ENCODE measurements at regions not wholly inside any gene's neighbourhood (a gene's known extent, or its start where the extent isn't known, plus 50 kb on each side); places are given as distances from the start of the nearest gene placed in this dataset.

- no peak overlapping the region for H3K27ac ChIP-seq (ENCODE audit: low read depth, low read length, poor library complexity, severe bottlenecking)
- no peaks in the 10 kb centered on the region for H3K9me3 ChIP-seq (ENCODE audit: low read length)
- no peak overlapping the region for H3K4me2 ChIP-seq (ENCODE audit: low read length)
- no peaks in the 10 kb centered on the region for H3K27me3 ChIP-seq (ENCODE audit: insufficient read depth, low read length)
- no peak overlapping the region for H3K9ac ChIP-seq (ENCODE audit: low read length)
- H3K79me2 ChIP-seq (ENCODE audit: insufficient read depth, low read length), result no peaks in the 10 kb centered on the region
- H3K36me3 ChIP-seq (ENCODE audit: insufficient read depth, low read length), result no peaks in the 10 kb centered on the region
- TF ChIP-seq CTCF (IDR thresholded peaks at IDR 0.05; ENCODE audit: low read length), result no peak
- TF ChIP-seq EZH2 (IDR thresholded peaks at IDR 0.05; ENCODE audit: borderline replicate concordance, low read length), result no peak
- no peaks in the 10 kb centered on the region for H4K20me1 ChIP-seq (ENCODE audit: insufficient read depth, low read length)
- no peak overlapping the region for H3K4me3 ChIP-seq (ENCODE audit: low read depth, low read length, poor library complexity, severe bottlenecking)
- H3F3A ChIP-seq (ENCODE audit: insufficient read depth, low read length), result no peaks in the 10 kb centered on the region
- no peaks in the 10 kb centered on the region for H3K4me1 ChIP-seq (ENCODE audit: insufficient read depth, low read length, severe bottlenecking)
- no peak overlapping the region for H2AFZ ChIP-seq (ENCODE audit: low read length)
- no peaks in the 10 kb centered on the region for H3K9me2 ChIP-seq (ENCODE audit: low read depth, low read length)
These were observed 415.0 kb upstream of the GYPC start for GRCh38 chr2:126241001-126241400.

- Histone ChIP-seq H4K20me1 (ENCODE audit: insufficient read depth, low read length) (no peaks in the 10 kb centered on the region), H3K4me2 (ENCODE audit: low read length) (no peak overlapping the region)
These were observed 414.5 kb upstream of the GYPC start for GRCh38 chr2:126241411-126241810.

GRCh38 chr2:126244937-126245336 is 411.0 kb upstream of the GYPC start:
- Histone ChIP-seq H3K9me3 (ENCODE audit: low read length) (no peaks in the 10 kb centered on the region), H3K4me2 (ENCODE audit: low read length) (no peak overlapping the region), H4K20me1 (ENCODE audit: insufficient read depth, low read length) (no peaks in the 10 kb centered on the region), H2AFZ (ENCODE audit: low read length) (no peak overlapping the region), H3K27me3 (ENCODE audit: insufficient read depth, low read length) (no peaks in the 10 kb centered on the region), H3K27ac (ENCODE audit: low read depth, low read length, poor library complexity, severe bottlenecking) (no peak overlapping the region), H3K79me2 (ENCODE audit: insufficient read depth, low read length) (no peaks in the 10 kb centered on the region), H3K9ac (ENCODE audit: low read length) (no peak overlapping the region), H3K36me3 (ENCODE audit: insufficient read depth, low read length) (no peaks in the 10 kb centered on the region), H3F3A (ENCODE audit: insufficient read depth, low read length) (no peaks in the 10 kb centered on the region), H3K9me2 (ENCODE audit: low read depth, low read length) (no peaks in the 10 kb centered on the region), H3K4me3 (ENCODE audit: low read depth, low read length, poor library complexity, severe bottlenecking) (no peak overlapping the region), H3K4me1 (ENCODE audit: insufficient read depth, low read length, severe bottlenecking) (no peaks in the 10 kb centered on the region)
- no peak for TF ChIP-seq EZH2 (IDR thresholded peaks at IDR 0.05; ENCODE audit: borderline replicate concordance, low read length)
- peak; percentile 58 for TF ChIP-seq CTCF (IDR thresholded peaks at IDR 0.05; ENCODE audit: low read length)

More at GRCh38 chr2:126241411-126241810, 414.5 kb upstream of the GYPC start:
- no peak overlapping the region for H3K27ac ChIP-seq (ENCODE audit: low read depth, low read length, poor library complexity, severe bottlenecking)
- H3K79me2 ChIP-seq (ENCODE audit: insufficient read depth, low read length), result no peaks in the 10 kb centered on the region
- H3K4me3 ChIP-seq (ENCODE audit: low read depth, low read length, poor library complexity, severe bottlenecking), result no peak overlapping the region
- H2AFZ ChIP-seq (ENCODE audit: low read length), result no peak overlapping the region
- H3K27me3 ChIP-seq (ENCODE audit: insufficient read depth, low read length), result no peaks in the 10 kb centered on the region
- TF ChIP-seq CTCF (IDR thresholded peaks at IDR 0.05; ENCODE audit: low read length) (no peak), EZH2 (IDR thresholded peaks at IDR 0.05; ENCODE audit: borderline replicate concordance, low read length) (no peak)
- no peaks in the 10 kb centered on the region for H3F3A ChIP-seq (ENCODE audit: insufficient read depth, low read length)
- H3K36me3 ChIP-seq (ENCODE audit: insufficient read depth, low read length), result no peaks in the 10 kb centered on the region
- no peak overlapping the region for H3K9ac ChIP-seq (ENCODE audit: low read length)
- H3K9me3 ChIP-seq (ENCODE audit: low read length), result no peaks in the 10 kb centered on the region
- no peaks in the 10 kb centered on the region for H3K4me1 ChIP-seq (ENCODE audit: insufficient read depth, low read length, severe bottlenecking)
- no peaks in the 10 kb centered on the region for H3K9me2 ChIP-seq (ENCODE audit: low read depth, low read length)
